Right renal cortex interstitium (tissue), 3 donors: ENCODE measurements at regions not wholly inside any gene's neighbourhood (a gene's known extent, or its start where the extent isn't known, plus 50 kb on each side); places are given as distances from the start of the nearest gene placed in this dataset.
"Not testable (repeated sequence)": the region's sequence is repeated elsewhere in the genome, so short reads cannot be mapped to it uniquely, and the experiment has no call there.

ENCODE experiments used
- DNase-seq, 3 donors: peaks; one replicate each; pipeline ENCODE4 v3.0.0-alpha.2; 2013; ENCODE audit warnings: low read depth in 3 of 3, low spot score in 2 of 3

GRCh38 chr16:73108195-73108963 is 60.5 kb upstream of the ZFHX3 start:
- no peak for DNase-seq

DNA sequence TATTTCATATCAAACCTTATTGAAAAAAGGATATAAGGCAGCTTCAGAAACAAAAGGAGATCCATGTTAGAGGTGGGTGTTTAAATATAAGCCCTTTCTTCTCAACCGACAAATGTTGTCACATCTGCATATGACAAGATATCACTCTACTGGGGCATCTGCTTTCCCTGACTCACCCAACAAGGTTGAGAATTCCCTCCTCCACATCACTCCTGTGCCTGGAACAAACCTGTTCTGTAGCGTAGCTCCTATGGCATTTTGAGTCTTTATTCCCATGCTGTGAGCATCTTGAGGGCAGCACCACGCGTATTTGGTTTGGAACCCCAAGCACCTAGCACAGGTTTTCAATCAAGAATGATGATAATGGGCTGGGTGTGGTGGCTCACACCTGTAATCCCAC is 59.4 kb upstream of the ZFHX3 start:
- DNase-seq = no peak

DNA sequence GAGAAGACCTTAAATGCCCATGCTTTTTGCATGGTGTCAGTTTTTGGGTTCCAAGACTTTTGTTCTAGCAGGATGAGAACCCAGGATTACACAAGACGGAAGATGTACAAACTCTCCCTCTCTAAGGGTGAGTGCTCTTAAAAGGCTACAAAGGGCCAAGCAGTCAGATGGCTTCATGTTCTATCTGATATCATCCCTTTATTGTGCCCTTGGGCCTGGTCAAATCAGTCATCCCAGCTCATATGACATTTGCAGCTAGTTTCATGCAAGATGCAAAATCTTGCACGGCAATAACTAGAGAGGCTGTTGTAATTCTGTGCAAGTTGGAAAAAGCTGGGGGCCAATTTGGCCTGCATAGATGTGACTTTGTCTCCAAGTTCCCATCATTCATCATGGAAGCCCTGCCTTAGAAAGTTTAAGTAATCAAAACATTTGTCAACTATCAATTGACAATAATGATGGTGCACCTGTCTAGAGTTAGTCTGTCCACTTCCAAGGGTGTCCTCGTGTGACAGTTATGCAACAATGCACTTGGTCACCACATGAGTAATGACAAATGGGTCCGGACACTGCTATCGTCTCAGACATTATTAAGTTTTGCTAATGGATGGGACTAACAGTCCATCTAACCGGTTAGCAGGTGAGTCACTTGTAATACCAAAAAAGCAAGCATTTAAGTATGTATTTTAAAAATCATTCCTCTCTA is 58.6 kb upstream of the ZFHX3 start:
- no peak for DNase-seq

- DNase-seq = no peak
Measured at GRCh38 chr16:73101568-73101967, 53.6 kb upstream of the ZFHX3 start.

DNA sequence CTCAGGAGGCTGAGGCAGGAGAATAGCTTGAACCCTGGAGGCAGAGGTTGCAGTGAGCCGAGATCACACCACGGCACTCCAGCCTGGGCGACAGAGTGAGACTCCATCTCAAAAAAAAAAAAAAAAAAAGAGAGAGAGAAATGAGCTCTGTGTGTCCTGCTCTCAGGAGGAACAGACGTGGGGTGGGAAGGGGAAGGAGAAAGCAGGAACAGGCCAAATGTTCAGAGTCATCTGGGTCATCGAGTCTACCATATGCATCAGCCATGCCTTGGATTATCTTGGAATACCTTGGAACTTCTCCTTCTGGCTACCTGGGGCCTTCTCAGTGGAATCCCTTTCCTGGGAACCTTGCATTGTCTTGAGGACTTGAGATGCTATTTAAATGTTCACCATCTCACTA is 51.7 kb upstream of the ZFHX3 start:
- DNase-seq = not testable (repeated sequence)
